ENCODE measurements at regions not wholly inside any gene's neighbourhood (a gene's known extent, or its start where the extent isn't known, plus 50 kb on each side); places are given as distances from the start of the nearest gene placed in this dataset.

DNA sequence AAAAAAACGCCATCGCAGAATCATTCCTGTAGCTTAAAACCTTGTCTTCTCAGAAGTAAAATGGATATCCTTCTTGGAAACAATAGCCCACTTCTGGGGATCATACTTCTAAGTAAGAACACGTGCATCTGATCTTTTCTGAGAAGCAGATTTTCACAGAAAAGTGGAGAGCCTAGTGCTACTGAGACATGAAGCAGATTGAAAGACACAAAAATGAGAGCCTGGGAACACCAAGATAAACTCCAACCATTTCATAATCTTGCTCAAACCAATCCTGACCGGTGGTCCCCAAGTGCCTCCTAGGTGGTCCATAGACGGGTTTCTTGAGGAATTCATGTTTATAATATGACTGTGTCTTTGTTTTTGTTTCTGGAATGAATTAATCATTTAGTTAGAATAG is 191.2 kb downstream of the IRS1 start (continued):
- TF ChIP-seq, protein P1, sequence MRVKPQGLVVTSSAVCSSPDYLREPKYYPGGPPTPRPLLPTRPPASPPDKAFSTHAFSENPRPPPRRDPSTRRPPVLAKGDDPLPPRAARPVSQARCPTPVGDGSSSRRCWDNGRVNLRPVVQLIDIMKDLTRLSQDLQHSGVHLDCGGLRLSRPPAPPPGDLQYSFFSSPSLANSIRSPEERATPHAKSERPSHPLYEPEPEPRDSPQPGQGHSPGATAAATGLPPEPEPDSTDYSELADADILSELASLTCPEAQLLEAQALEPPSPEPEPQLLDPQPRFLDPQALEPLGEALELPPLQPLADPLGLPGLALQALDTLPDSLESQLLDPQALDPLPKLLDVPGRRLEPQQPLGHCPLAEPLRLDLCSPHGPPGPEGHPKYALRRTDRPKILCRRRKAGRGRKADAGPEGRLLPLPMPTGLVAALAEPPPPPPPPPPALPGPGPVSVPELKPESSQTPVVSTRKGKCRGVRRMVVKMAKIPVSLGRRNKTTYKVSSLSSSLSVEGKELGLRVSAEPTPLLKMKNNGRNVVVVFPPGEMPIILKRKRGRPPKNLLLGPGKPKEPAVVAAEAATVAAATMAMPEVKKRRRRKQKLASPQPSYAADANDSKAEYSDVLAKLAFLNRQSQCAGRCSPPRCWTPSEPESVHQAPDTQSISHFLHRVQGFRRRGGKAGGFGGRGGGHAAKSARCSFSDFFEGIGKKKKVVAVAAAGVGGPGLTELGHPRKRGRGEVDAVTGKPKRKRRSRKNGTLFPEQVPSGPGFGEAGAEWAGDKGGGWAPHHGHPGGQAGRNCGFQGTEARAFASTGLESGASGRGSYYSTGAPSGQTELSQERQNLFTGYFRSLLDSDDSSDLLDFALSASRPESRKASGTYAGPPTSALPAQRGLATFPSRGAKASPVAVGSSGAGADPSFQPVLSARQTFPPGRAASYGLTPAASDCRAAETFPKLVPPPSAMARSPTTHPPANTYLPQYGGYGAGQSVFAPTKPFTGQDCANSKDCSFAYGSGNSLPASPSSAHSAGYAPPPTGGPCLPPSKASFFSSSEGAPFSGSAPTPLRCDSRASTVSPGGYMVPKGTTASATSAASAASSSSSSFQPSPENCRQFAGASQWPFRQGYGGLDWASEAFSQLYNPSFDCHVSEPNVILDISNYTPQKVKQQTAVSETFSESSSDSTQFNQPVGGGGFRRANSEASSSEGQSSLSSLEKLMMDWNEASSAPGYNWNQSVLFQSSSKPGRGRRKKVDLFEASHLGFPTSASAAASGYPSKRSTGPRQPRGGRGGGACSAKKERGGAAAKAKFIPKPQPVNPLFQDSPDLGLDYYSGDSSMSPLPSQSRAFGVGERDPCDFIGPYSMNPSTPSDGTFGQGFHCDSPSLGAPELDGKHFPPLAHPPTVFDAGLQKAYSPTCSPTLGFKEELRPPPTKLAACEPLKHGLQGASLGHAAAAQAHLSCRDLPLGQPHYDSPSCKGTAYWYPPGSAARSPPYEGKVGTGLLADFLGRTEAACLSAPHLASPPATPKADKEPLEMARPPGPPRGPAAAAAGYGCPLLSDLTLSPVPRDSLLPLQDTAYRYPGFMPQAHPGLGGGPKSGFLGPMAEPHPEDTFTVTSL (CRISPR knock-in tag; IDR thresholded peaks at IDR 0.05; ENCODE audit: borderline replicate concordance) = no peak
- TF ChIP-seq ISL2 (CRISPR knock-in tag; IDR thresholded peaks at IDR 0.05) = no peak
- TF ChIP-seq ZNF766 (CRISPR knock-in tag; IDR thresholded peaks at IDR 0.05; ENCODE audit: borderline replicate concordance) = no peak
- TF ChIP-seq NONO (IDR thresholded peaks at IDR 0.05) = no peak
- no peak for TF ChIP-seq NONO (CRISPR knock-in tag; conservative IDR thresholded peaks at IDR 0.05)
- no peak for TF ChIP-seq SP2 (CRISPR knock-in tag; IDR thresholded peaks at IDR 0.05)
- TF ChIP-seq FOSL2 (CRISPR knock-in tag; IDR thresholded peaks at IDR 0.05) = no peak
- no peak for TF ChIP-seq ZNF256 (CRISPR knock-in tag; conservative IDR thresholded peaks at IDR 0.05)

DNA sequence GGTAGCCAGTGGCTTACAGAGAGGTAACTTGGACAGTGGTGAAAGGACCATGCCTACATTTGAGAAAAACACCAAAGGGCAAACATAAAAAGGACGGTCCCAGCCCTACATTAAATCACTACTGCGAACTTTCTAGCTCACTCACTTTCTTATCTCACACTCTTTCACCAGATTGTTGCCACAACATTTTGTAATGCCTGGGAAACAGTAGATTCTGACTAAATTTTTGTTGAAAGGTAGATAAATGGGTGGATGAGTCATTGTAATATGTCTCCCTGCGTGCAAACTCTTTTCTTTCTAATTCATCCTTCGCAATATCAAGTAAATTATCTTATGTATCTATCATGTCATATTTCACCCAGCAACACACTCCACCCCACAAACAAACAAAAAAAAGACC is 192.2 kb downstream of the IRS1 start:
- intact Hi-C loops (cut with micrococcal nuclease; ENCODE audit: unreplicated experiment) = no loop called here
- WGBS (ENCODE audit: low lambda C conversion rate) = 84% methylated on average over 4 of the region's 4 CpGs
- Histone ChIP-seq H3K4me3 (replicated peaks in 1 of 3; ENCODE audit: insufficient read depth in 1 of 3, low read depth in 2 of 3, low read length in 3 of 3) (no peak overlapping the region), H3K36me3 (replicated peaks in 1 of 2; ENCODE audit: control insufficient read depth in 1 of 2, insufficient read depth in 2 of 2, low read length in 2 of 2) (no peaks in the 10 kb centered on the region), H3K27me3 (ENCODE audit: control insufficient read depth in 1 of 2, insufficient read depth in 2 of 2, low read length in 2 of 2) (no peaks in the 10 kb centered on the region), H3K4me1 (ENCODE audit: insufficient read depth, low read length) (peaks cover 14% of the 10 kb centered on the region), H3K79me2 (ENCODE audit: insufficient read depth, low read length) (no peaks in the 10 kb centered on the region), H3K4me2 (ENCODE audit: low read depth, low read length) (no peak overlapping the region), H3K9me3 (ENCODE audit: low read length) (no peaks in the 10 kb centered on the region), H2AFZ (ENCODE audit: low read length) (no peak overlapping the region), H3K9ac (ENCODE audit: insufficient read depth, low read depth, low read length) (no peak overlapping the region), H4K20me1 (ENCODE audit: insufficient read depth, low read length) (no peaks in the 10 kb centered on the region), H3K27ac (ENCODE audit: extremely low read length, insufficient read depth, low read length) (no peak overlapping the region)
- FAIRE-seq (no peak), ATAC-seq (no peak), DNase-seq (ENCODE audit: low spot score) (no peak)
- ChIA-PET CTCF (ENCODE audit: low intra/inter-chr PET ratio, low total read pairs) (no interaction called here), POLR2A (no interaction called here)
- in situ Hi-C loops (cut with HindIII; ENCODE audit: extremely low pct_ligation_motif_present, low pct_unique_long_range_greater_than_20kb) = loop anchor here (25.0 kb wide), 1 partner anchor 720 kb away; no protein-coding TSS in a partner anchor
- no TSS peak for BruUV-seq (replicated peaks)
- TF ChIP-seq, protein P2, sequence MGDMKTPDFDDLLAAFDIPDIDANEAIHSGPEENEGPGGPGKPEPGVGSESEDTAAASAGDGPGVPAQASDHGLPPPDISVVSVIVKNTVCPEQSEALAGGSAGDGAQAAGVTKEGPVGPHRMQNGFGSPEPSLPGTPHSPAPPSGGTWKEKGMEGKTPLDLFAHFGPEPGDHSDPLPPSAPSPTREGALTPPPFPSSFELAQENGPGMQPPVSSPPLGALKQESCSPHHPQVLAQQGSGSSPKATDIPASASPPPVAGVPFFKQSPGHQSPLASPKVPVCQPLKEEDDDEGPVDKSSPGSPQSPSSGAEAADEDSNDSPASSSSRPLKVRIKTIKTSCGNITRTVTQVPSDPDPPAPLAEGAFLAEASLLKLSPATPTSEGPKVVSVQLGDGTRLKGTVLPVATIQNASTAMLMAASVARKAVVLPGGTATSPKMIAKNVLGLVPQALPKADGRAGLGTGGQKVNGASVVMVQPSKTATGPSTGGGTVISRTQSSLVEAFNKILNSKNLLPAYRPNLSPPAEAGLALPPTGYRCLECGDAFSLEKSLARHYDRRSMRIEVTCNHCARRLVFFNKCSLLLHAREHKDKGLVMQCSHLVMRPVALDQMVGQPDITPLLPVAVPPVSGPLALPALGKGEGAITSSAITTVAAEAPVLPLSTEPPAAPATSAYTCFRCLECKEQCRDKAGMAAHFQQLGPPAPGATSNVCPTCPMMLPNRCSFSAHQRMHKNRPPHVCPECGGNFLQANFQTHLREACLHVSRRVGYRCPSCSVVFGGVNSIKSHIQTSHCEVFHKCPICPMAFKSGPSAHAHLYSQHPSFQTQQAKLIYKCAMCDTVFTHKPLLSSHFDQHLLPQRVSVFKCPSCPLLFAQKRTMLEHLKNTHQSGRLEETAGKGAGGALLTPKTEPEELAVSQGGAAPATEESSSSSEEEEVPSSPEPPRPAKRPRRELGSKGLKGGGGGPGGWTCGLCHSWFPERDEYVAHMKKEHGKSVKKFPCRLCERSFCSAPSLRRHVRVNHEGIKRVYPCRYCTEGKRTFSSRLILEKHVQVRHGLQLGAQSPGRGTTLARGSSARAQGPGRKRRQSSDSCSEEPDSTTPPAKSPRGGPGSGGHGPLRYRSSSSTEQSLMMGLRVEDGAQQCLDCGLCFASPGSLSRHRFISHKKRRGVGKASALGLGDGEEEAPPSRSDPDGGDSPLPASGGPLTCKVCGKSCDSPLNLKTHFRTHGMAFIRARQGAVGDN (CRISPR knock-in tag; IDR thresholded peaks at IDR 0.05) = no peak
- TF ChIP-seq TEAD2 (CRISPR knock-in tag; IDR thresholded peaks at IDR 0.05) (no peak), ZNF207 (IDR thresholded peaks at IDR 0.05; ENCODE audit: borderline replicate concordance) (no peak), IRX3 (CRISPR knock-in tag; IDR thresholded peaks at IDR 0.05; ENCODE audit: borderline replicate concordance, low read depth) (no peak), SP140L (CRISPR knock-in tag; IDR thresholded peaks at IDR 0.05; ENCODE audit: borderline replicate concordance) (no peak), ZNF451 (CRISPR knock-in tag; IDR thresholded peaks at IDR 0.05) (no peak), RBM22 (optimal IDR thresholded peaks at IDR 0.05; ENCODE audit: low read length) (no peak), NR3C1 (CRISPR knock-in tag; IDR thresholded peaks at IDR 0.05) (no peak), SOX6 (IDR thresholded peaks at IDR 0.05) (no peak), SOX6 (CRISPR knock-in tag; IDR thresholded peaks at IDR 0.05) (no peak)
